Gastroesophageal sphincter (tissue), 4 donors: ENCODE measurements at regions not wholly inside any gene's neighbourhood (a gene's known extent, or its start where the extent isn't known, plus 50 kb on each side); places are given as distances from the start of the nearest gene placed in this dataset.

ENCODE experiments used
- ATAC-seq: fragments of 150-250 bp; one replicate; pipeline ENCODE4 v1.9.1; 2016; ENCODE audit warnings: mild to moderate bottlenecking, moderate library complexity
- H3K27ac ChIP-seq, 4 donors: fragments of 200-600 bp; sonication (generic) in 3 of 4; 1 replicate in 3 of 4; 2 replicates in 1 of 4; pipeline ENCODE4 v1.5.1; 2016 to 2019
- H3K27me3 ChIP-seq: fragments of 200-600 bp; sonication (generic); one replicate; pipeline ENCODE4 v1.5.1; 2019
- H3K36me3 ChIP-seq, 2 donors: fragments of 200-600 bp; sonication (generic); one replicate each; pipeline ENCODE4 v1.5.1; 2019; ENCODE audit warnings: control low read depth in 1 of 2
- H3K4me1 ChIP-seq, 3 donors: fragments of 200-600 bp; sonication (generic); 1 replicate in 2 of 3; 2 replicates in 1 of 3; pipeline ENCODE4 v1.5.1; 2016 to 2019; ENCODE audit warnings: control low read depth in 2 of 3
- H3K4me3 ChIP-seq, 2 donors: fragments of 200-600 bp; sonication (generic); one replicate each; pipeline ENCODE4 v1.5.1; 2019; ENCODE audit warnings: mild to moderate bottlenecking in 1 of 2, moderate library complexity in 1 of 2
- H3K9me3 ChIP-seq, 3 donors: fragments of 200-600 bp; sonication (generic); one replicate each; pipeline ENCODE4 v1.5.1; 2017 to 2019; ENCODE audit warnings: control low read depth in 2 of 3
- EP300 ChIP-seq: sonication (generic); formaldehyde crosslinking; IDR thresholded peaks from one replicate; pipeline ENCODE4 v1.6.1; 2017; ENCODE audit warnings: antibody characterized with exemption, mild to moderate bottlenecking
- POLR2A ChIP-seq, 2 donors: fragments of 450-650 bp; IDR thresholded peaks; one replicate each; pipeline ENCODE4 v1.6.1; 2017; ENCODE audit warnings: antibody characterized with exemption in 2 of 2, mild to moderate bottlenecking in 2 of 2, moderate library complexity in 1 of 2
- POLR2AphosphoS5 ChIP-seq: sonication (generic); formaldehyde crosslinking; IDR thresholded peaks from one replicate; pipeline ENCODE4 v1.6.1; 2017; ENCODE audit warnings: antibody characterized with exemption
- WGBS, 2 donors: methylation state at CpG; one replicate each; pipeline ENCODE4 v1.1.5; 2018; ENCODE audit warnings: low coverage in 1 of 2; 5-methylcytosine and 5-hydroxymethylcytosine counted together
- TF ChIP-seq, protein P1 (sequence below), 4 experiments: fragments of 200-600 bp in 2 of 4; fragments of 450-650 bp in 2 of 4; sonication (generic) in 1 of 4; IDR thresholded peaks; one replicate each; pipeline ENCODE4 v1.5.1; 2017 to 2019; ENCODE audit warnings: antibody characterized with exemption in 4 of 4, mild to moderate bottlenecking in 2 of 4, moderate library complexity in 2 of 4

DNA sequence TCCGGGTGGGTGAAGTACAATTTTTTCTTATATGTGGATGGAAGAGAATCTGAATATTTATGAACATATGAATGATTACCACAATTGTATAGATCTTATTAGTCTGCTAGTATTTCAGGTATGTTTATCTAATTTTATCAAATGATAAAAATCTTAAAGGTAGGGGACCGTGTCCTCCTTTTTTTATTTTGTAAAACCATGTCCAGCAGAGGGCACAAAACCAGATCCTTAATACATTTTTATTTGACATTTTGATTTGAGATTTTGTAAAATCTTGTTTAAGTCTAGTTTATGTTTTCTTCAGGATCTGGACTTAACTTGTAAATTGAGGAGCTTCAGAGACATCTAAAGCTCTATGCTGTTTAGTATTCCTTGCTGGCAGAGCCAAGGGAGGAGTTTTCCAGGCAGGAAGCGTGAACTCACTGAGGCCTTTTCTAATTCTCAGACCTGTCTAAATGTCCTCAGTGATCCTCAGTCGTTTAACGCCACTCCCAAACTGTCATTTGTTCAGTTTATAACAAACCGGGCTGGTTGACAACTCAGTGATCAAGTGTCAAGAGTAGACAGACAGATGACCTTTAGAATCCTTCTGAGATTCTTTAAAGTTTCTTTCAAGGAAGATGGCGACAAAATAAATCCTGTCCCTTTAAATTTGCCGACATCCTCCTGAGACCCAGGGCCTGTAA lies 263.9 kb downstream of the KTN1 start:
- WGBS, 2 donors = 42 to 67% methylated on average over 6 to 8 of the region's 8 CpGs
- Histone ChIP-seq H3K4me3 (no peak overlapping the region), H3K27ac (no peak overlapping the region), H3K9me3 (peaks cover 0 to 7% (median 0%) of the 10 kb centered on the region in 3 donors), H3K4me1 (peaks cover 0 to 5% (median 0%) of the 10 kb centered on the region in 3 donors), H3K36me3 (no peaks in the 10 kb centered on the region), H3K27me3 (no peaks in the 10 kb centered on the region)
- TF ChIP-seq EP300 (no peak), POLR2AphosphoS5 (no peak), POLR2A (IDR thresholded peaks at IDR 0.05) (no peak)
- TF ChIP-seq, protein P1, sequence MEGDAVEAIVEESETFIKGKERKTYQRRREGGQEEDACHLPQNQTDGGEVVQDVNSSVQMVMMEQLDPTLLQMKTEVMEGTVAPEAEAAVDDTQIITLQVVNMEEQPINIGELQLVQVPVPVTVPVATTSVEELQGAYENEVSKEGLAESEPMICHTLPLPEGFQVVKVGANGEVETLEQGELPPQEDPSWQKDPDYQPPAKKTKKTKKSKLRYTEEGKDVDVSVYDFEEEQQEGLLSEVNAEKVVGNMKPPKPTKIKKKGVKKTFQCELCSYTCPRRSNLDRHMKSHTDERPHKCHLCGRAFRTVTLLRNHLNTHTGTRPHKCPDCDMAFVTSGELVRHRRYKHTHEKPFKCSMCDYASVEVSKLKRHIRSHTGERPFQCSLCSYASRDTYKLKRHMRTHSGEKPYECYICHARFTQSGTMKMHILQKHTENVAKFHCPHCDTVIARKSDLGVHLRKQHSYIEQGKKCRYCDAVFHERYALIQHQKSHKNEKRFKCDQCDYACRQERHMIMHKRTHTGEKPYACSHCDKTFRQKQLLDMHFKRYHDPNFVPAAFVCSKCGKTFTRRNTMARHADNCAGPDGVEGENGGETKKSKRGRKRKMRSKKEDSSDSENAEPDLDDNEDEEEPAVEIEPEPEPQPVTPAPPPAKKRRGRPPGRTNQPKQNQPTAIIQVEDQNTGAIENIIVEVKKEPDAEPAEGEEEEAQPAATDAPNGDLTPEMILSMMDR (IDR thresholded peaks at IDR 0.05) = peak in 2 of 4 experiments; percentile 10 to 16
- ATAC-seq = no peak

DNA sequence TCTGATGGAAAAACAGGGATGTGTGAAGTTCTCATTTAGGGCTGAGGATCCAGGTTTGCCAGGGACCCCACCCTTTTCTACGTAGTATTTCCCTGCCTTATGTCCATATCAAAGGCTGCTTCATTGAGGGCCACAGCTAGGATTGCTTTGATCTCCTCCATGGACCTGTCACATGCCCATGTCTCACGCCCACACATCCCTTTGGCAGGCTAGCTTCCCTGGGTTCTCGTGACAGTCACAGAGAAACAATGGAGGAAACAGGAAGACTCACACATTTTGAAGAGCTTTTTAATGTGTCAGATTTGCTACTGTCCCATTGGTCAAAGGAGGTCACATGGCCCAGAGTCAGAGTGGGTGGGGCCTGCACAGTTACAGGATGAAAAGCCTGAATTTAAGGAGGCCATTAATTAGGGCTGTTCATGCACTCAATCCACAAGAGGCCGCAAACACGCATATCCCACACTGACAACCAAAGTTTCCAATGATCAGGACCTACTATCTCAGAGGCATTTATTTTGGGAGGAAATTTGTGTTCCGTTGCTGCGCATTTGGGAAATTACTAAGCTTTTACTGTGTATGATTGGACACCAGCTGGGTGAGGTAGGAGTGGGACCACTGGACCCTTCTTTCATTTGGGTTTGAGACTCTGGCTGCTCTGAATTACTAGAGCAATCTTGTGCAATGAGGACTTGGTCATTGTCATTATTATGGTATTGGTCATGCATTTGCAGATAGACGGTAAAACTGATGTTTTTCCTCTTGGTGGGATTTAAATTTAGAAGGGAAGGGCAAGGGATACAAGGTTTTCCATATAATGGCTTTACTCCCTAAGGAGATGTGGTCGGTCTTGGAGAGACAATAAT lies 266.2 kb downstream of the KTN1 start:
- no peaks in the 10 kb centered on the region for H3K36me3 ChIP-seq
- WGBS, 2 donors = 59 to 64% methylated on average over 5 to 8 of the region's 9 CpGs
- H3K9me3 ChIP-seq = peaks cover 0 to 7% (median 0%) of the 10 kb centered on the region in 3 donors
- H3K4me1 ChIP-seq = peaks cover 0 to 7% (median 5%) of the 10 kb centered on the region in 3 donors
- no peak overlapping the region for H3K4me3 ChIP-seq
- no peak for ATAC-seq
- no peak for TF ChIP-seq EP300
- TF ChIP-seq, protein P1 (IDR thresholded peaks at IDR 0.05) = no peak
- TF ChIP-seq POLR2AphosphoS5 = no peak
- TF ChIP-seq POLR2A (IDR thresholded peaks at IDR 0.05) = no peak
- no peaks in the 10 kb centered on the region for H3K27me3 ChIP-seq
- peak overlapping the region in 2 of 4 donors; percentile 3 to 17 for H3K27ac ChIP-seq

DNA sequence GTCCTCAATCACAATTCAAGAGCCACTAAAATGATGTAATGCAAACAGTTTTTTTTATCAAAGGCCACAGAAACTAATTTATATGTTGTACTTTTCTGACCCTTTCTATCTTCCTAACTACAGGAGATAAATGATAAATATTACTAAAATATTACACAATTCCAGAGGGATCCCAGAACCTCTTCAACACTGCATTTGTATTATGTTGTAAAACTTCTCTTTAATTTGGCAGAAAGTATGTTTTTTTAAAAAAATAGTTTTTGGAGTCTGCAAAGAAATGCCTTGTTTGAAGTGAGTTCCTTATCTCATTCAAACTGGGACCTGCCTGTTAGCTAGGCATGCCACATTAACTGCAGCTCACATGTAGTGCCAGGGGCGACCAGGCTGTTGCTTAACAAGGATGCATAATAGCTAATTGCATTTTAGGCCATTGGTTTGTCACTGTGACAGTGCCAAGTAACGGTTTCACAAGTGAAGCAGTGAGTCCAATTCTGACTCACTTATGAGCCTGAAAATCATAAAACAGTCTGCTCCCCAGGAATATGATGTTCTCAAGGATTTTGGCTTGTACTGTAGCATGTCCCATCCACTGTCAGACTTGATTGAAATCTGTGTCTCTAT lies 266.9 kb downstream of the KTN1 start:
- WGBS, 2 donors = 45 to 50% methylated on average over 2 of the region's 2 CpGs
- ATAC-seq = peak; percentile 79
- Histone ChIP-seq H3K4me1 (peaks cover 0 to 7% (median 5%) of the 10 kb centered on the region in 3 donors), H3K4me3 (no peak overlapping the region), H3K27ac (peak overlapping the region in 1 of 4 donors; percentile 17), H3K27me3 (no peaks in the 10 kb centered on the region), H3K9me3 (peaks cover 0 to 7% (median 0%) of the 10 kb centered on the region in 3 donors), H3K36me3 (no peaks in the 10 kb centered on the region)
- TF ChIP-seq POLR2AphosphoS5 (peak; percentile 61), POLR2A (IDR thresholded peaks at IDR 0.05) (no peak)

DNA sequence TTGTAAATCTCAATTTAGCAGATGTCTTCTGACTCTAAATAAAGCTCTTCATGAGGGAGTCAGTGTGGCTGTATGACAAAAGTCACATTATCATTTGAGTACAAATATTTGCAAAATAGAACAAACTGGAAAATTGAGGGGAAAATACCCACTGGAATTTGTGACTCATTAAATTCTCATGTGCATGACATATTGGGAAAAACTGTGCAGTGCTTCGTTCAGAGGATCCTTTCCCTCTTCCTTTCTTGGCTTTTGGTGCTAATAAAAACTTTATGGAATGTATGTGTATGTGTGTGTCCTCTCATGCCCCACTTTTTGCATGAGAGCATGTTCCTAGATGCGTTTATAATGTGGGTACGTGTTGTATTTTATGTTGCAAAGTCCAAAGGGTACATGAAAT lies 267.8 kb downstream of the KTN1 start:
- H3K4me1 ChIP-seq = peaks cover 0 to 7% (median 5%) of the 10 kb centered on the region in 3 donors
- 47 to 69% methylated on average over 3 of the region's 3 CpGs for WGBS, 2 donors
- H3K9me3 ChIP-seq = peaks cover 0 to 7% (median 0%) of the 10 kb centered on the region in 3 donors
- no peak overlapping the region for H3K27ac ChIP-seq
- no peak for TF ChIP-seq EP300
- TF ChIP-seq, protein P1 (IDR thresholded peaks at IDR 0.05) = no peak
- no peak for TF ChIP-seq POLR2A (IDR thresholded peaks at IDR 0.05)
- no peak for TF ChIP-seq POLR2AphosphoS5
- no peak overlapping the region for H3K4me3 ChIP-seq
- no peak for ATAC-seq
- no peaks in the 10 kb centered on the region for H3K36me3 ChIP-seq
- no peaks in the 10 kb centered on the region for H3K27me3 ChIP-seq

DNA sequence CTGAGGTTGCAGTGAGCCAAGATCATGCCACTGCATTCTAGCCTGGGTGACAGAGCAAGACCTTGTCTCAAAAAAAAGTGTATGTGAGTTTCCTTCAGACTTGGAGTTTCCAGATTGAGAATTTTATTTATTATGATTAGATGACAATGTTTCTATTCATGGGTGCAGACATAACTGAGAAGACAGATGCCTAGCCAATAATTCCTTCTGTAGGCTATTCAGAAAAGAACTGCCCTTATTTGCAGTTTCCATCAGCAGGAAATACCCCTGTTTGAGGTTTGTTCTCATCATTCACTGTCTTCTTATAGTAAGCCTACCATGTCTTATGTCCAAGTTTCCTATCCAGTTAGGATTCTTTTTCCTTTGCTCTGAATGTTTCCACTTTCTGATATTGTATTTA lies 269.0 kb downstream of the KTN1 start:
- no peaks in the 10 kb centered on the region for H3K27me3 ChIP-seq
- no peak for ATAC-seq
- peaks cover 0 to 7% (median 0%) of the 10 kb centered on the region in 3 donors for H3K9me3 ChIP-seq
- H3K4me1 ChIP-seq = peaks cover 0 to 7% (median 5%) of the 10 kb centered on the region in 3 donors
- H3K27ac ChIP-seq = no peak overlapping the region
- H3K4me3 ChIP-seq = no peak overlapping the region
- H3K36me3 ChIP-seq = no peaks in the 10 kb centered on the region
- no peak for TF ChIP-seq EP300
